RKO (cell line): ENCODE measurements at regions not wholly inside any gene's neighbourhood (a gene's known extent, or its start where the extent isn't known, plus 50 kb on each side); places are given as distances from the start of the nearest gene placed in this dataset.
A peak's percentile ranks its signal among the peaks of the same experiment; 100 is the strongest.

Source experiments
- DNase-seq: peaks from one replicate; pipeline ENCODE4 v3.0.0-alpha.2; 2016; ENCODE audit warnings: low spot score

DNA sequence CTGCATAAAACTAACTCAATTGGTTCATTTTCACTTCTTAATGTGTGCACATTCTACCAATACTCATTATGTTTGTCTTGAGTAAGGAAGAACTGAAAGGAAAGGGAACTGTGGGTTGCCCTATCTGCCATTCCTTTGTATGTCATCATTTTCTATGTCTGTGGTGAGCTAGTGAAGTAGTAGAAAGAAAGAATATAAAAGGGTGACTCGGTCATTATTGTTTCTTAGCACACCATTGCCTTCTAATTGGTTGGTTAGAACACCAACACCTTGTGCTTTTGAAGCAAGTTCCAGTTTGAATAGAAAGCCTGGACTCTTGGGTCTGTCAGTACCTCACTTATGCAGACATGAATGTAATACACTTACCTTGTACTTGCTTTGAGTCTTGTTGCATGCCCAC is 64.3 kb upstream of the MDFIC start:
- no peak for DNase-seq

DNA sequence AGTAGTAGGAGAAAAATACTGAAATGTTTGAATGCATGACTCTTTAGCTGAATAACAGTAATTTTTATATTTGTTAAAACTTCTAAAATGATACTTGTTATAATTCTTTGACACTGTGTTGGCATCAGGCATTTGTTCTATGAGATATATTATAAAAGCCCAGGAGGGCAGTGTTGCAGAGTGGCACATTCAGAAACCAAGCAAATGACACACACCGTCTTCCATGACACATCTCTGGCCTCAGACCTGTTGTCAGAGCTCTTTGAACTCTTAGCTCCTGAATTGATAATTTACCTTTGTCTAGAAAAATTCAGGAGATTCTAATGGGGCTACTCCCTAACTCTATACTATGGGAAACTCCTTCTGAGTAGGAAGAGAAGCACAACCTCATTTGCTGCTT is 62.4 kb upstream of the MDFIC start:
- no peak for DNase-seq

DNA sequence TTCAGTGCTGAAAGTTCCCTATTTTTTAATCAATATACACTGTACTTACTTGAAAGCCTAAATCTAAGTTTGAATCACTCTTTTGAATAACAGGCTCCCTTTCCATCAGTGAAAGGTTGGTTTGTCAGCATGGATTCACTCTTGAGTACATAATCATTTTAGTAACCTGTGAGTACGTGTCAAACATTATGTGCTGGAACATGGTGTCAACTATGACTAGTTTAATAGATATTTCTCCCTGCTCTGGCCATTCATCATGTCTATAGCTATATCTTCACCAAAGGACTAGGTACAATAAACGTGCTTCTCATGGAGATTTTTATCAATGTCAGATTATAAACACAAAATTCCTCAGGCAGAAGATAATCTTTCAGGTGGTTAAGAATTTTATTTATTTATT is 61.7 kb upstream of the MDFIC start:
- no peak for DNase-seq

DNA sequence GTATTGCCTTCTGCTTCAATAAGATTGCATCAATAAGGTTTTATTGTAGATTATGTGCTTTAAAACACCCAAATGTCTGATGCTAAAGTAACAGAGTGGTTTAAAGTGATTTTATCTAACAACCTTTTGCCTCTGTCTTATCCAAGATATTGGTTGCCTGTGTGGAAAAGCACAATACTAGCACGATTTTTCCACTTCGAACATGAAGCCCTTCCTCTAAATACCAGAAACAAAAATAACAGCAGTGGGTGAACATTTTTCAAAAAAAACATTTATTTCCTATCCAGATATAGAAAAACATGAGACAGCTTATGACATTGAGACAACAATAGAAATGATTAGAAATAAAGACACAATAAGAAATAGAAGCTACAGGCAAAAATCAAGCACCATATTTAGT is 59.5 kb upstream of the MDFIC start:
- no peak for DNase-seq

DNA sequence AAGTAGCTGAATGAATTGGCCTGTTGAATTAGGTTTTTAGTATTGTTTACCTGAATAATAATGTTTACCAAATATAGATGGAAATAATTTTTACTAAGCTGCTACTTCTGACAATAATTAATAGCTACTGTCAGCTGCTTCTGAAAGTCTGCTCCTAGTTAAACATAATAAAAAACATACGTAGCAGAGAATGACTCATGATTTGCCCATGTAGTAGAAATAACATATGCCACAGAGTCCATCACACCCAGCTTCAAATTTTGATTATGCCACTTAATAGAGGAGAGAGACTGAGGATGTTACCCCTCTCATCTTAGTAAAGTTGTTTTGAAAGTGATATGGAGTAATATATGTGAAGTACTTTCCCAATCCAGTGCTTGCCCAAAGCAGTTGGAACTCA is 57.6 kb upstream of the MDFIC start:
- no peak for DNase-seq

DNA sequence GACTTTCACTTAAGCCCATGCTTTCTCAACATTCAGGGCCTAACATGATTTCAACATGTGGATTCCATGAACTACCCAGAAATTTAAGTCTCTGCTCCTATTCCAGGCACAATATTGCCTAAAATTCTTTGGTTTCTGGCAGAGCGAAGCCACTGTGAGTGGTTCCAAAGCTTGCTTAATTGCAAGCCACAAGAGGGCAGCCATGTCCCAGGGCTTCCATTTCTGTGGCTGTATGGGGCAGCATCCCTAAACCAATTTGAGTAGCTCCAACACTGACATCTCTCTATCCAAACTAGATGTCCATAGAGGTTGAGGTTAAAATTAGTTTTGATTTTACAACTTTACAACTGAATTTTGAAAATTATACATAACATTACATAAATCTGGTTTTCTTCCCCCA is 56.3 kb upstream of the MDFIC start:
- peak; percentile 50 for DNase-seq
